HCT116 (cell line): ENCODE measurements at regions not wholly inside any gene's neighbourhood (a gene's known extent, or its start where the extent isn't known, plus 50 kb on each side); places are given as distances from the start of the nearest gene placed in this dataset.

ENCODE experiments used
- ATAC-seq: fragments of 200-7000 bp; cut with Tn5 transposase; 2 replicates; pipeline ENCODE4 v1.9.1; 2020; ENCODE audit warnings: mild to moderate bottlenecking, moderate library complexity
- BruUV-seq: library from RNA; stranded (reverse); fragments of 400-500 nt; replicated peaks from 2 replicates; lab custom pipeline; 2021; lab: Mats Ljungman, UMichigan
- CTCF ChIA-PET: fragments of 300-600 bp; sonication (Branson Sonifier 250); formaldehyde crosslinking; loops from one replicate; lab custom pipeline; 2021; ENCODE audit warnings: antibody characterized with exemption; lab: Charles Lee
- POLR2A ChIA-PET: fragments of 300-600, 350-600 bp; sonication (Branson Sonifier 250); formaldehyde crosslinking; loops from one replicate; lab custom pipeline; 2021; ENCODE audit warnings: antibody characterized with exemption; lab: Charles Lee
- RAD21 ChIA-PET, 2 experiments: fragments of 300-600 bp; sonication (Branson Sonifier 250); formaldehyde crosslinking; loops; one replicate each; lab custom pipeline; 2023; ENCODE audit warnings: low total read pairs in 2 of 2; ENCODE audit not compliant: uncharacterized antibody in 2 of 2, unreplicated experiment in 2 of 2, low non-redundant PET in 1 of 2; lab: Charles Lee
- DNase-seq: peaks from one replicate; pipeline ENCODE4 v3.0.0-alpha.2; 2010; ENCODE audit warnings: low read depth, low spot score
- H2AFZ ChIP-seq: fragments of 200-600 bp; shearing (Covaris generic), sonication (generic); 2 replicates; pipeline ENCODE4 v1.6.1; 2017; ENCODE audit warnings: low read depth, mixed run types, mixed read lengths, antibody characterized with exemption, low read length; ENCODE audit not compliant: poor library complexity, severe bottlenecking
- H3K27ac ChIP-seq: 2 replicates; pipeline ENCODE4 v1.5.1; 2012; ENCODE audit warnings: low read depth, low read length
- H3K27me3 ChIP-seq: fragments of 200-600 bp; sonication (generic); 2 replicates; pipeline ENCODE4 v1.6.1; 2016; ENCODE audit warnings: mixed run types, low read length, mixed read lengths; ENCODE audit not compliant: insufficient read depth
- H3K36me3 ChIP-seq, 2 experiments: fragments of 200-500 bp in 1 of 2; fragments of 200-600 bp in 1 of 2; sonication (Bioruptor generic) in 1 of 2; sonication (generic) in 1 of 2; 2 replicates each; pipeline versions ENCODE4 v1.5.1 to v1.6.1; 2014 to 2016; ENCODE audit warnings: low read length in 2 of 2, inconsistent platforms in 1 of 2, mixed read lengths in 1 of 2, mixed run types in 1 of 2; ENCODE audit not compliant: insufficient read depth in 2 of 2, control insufficient read depth in 1 of 2
- H3K4me1 ChIP-seq, 2 experiments: fragments of 200-600 bp in 1 of 2; sonication (generic) in 1 of 2; 2 replicates each; pipeline versions ENCODE4 v1.5.1 to v1.6.1; 2012 to 2017; ENCODE audit warnings: low read length in 2 of 2, inconsistent platforms in 1 of 2, mild to moderate bottlenecking in 1 of 2, mixed read lengths in 1 of 2, mixed run types in 1 of 2, moderate library complexity in 1 of 2; ENCODE audit not compliant: insufficient read depth in 2 of 2, control insufficient read depth in 1 of 2
- H3K4me2 ChIP-seq: fragments of 200-600 bp; sonication (generic); 2 replicates; pipeline ENCODE4 v1.6.1; 2017; ENCODE audit warnings: mixed run types, low read length, mixed read lengths
- H3K4me3 ChIP-seq, 2 experiments: fragments of 200-600 bp in 1 of 2; sonication (generic) in 1 of 2; replicated peaks in 1 of 2; 2 replicates each; pipeline ENCODE4 v1.5.1; 2011 to 2016; ENCODE audit warnings: low read length in 2 of 2, control low read depth in 1 of 2, low read depth in 1 of 2, mild to moderate bottlenecking in 1 of 2, mixed read lengths in 1 of 2, mixed run types in 1 of 2
- H3K79me2 ChIP-seq: fragments of 200-600 bp; sonication (generic); 2 replicates; pipeline ENCODE4 v1.6.1; 2017; ENCODE audit warnings: mild to moderate bottlenecking, mixed run types, low read length, moderate library complexity, mixed read lengths; ENCODE audit not compliant: insufficient read depth
- H3K9ac ChIP-seq: fragments of 200-600 bp; sonication (generic); 2 replicates; pipeline ENCODE4 v1.6.1; 2016; ENCODE audit warnings: low read length, mixed read lengths
- H3K9me2 ChIP-seq: fragments of 200-600 bp; sonication (generic), shearing (Covaris generic); 2 replicates; pipeline ENCODE4 v1.6.1; 2017; ENCODE audit warnings: mixed run types, mild to moderate bottlenecking, moderate library complexity; ENCODE audit not compliant: insufficient read depth
- H3K9me3 ChIP-seq, 2 experiments: fragments of 200-500 bp in 1 of 2; fragments of 200-600 bp in 1 of 2; sonication (Bioruptor generic) in 1 of 2; sonication (generic) in 1 of 2; 2 replicates each; pipeline ENCODE4 v1.6.1; 2014 to 2017; ENCODE audit warnings: low read length in 2 of 2, mixed read lengths in 2 of 2, inconsistent platforms in 1 of 2, low read depth in 1 of 2, mild to moderate bottlenecking in 1 of 2, mixed run types in 1 of 2, moderate library complexity in 1 of 2; ENCODE audit not compliant: control insufficient read depth in 1 of 2, insufficient read depth in 1 of 2
- H4K20me1 ChIP-seq: fragments of 200-600 bp; sonication (generic), shearing (Covaris generic); 2 replicates; pipeline ENCODE4 v1.6.1; 2017; ENCODE audit warnings: mixed run types, mild to moderate bottlenecking, moderate library complexity; ENCODE audit not compliant: insufficient read depth
- ATF3 ChIP-seq: IDR thresholded peaks from 2 replicates; pipeline ENCODE4 v1.6.1; 2012
- CBX3 ChIP-seq: IDR thresholded peaks from 2 replicates; pipeline ENCODE4 v1.6.1; 2012; ENCODE audit warnings: low read depth
- CTCF ChIP-seq, 3 experiments: fragments of 200-600 bp in 1 of 3; sonication (generic) in 1 of 3; IDR thresholded peaks in 2 of 3; conservative IDR thresholded peaks in 1 of 3; 2 replicates each; pipeline ENCODE4 v1.5.1; 2012 to 2017; ENCODE audit warnings: low read depth in 2 of 3, low read length in 2 of 3, antibody characterized with exemption in 1 of 3, borderline replicate concordance in 1 of 3, control low read depth in 1 of 3, mild to moderate bottlenecking in 1 of 3, mixed read lengths in 1 of 3, mixed run types in 1 of 3, moderate library complexity in 1 of 3; ENCODE audit not compliant: insufficient read depth in 1 of 3
- EGR1 ChIP-seq: IDR thresholded peaks from 2 replicates; pipeline ENCODE4 v1.6.1; 2012; ENCODE audit warnings: low read depth
- FOSL1 ChIP-seq: IDR thresholded peaks from 2 replicates; pipeline ENCODE4 v1.6.1; 2012; ENCODE audit warnings: low read depth
- MAX ChIP-seq: IDR thresholded peaks from 2 replicates; pipeline ENCODE4 v1.6.1; 2012
- POLR2AphosphoS5 ChIP-seq: IDR thresholded peaks from 2 replicates; pipeline ENCODE4 v1.6.1; 2011; ENCODE audit warnings: mild to moderate bottlenecking, low read depth, low read length, moderate library complexity
- REST ChIP-seq: IDR thresholded peaks from 2 replicates; pipeline ENCODE4 v1.6.1; 2012; ENCODE audit warnings: low read depth
- SIN3A ChIP-seq: IDR thresholded peaks from 2 replicates; pipeline ENCODE4 v1.6.1; 2012; ENCODE audit warnings: low read depth
- SP1 ChIP-seq: IDR thresholded peaks from 2 replicates; pipeline ENCODE4 v1.6.1; 2012; ENCODE audit warnings: low read depth
- TCF7L2 ChIP-seq: IDR thresholded peaks from 2 replicates; pipeline ENCODE4 v1.7.0; 2011; ENCODE audit warnings: borderline replicate concordance, inconsistent platforms; ENCODE audit not compliant: insufficient read depth, insufficient read length; ENCODE audit errors: extremely low read depth
- YY1 ChIP-seq: IDR thresholded peaks from 2 replicates; pipeline ENCODE4 v1.6.1; 2011; ENCODE audit warnings: low read length, low read depth, moderate library complexity, mild to moderate bottlenecking; ENCODE audit not compliant: insufficient replicate concordance; ENCODE audit errors: extremely low read depth
- ZNF274 ChIP-seq: fragments of 200-500 bp; sonication (Bioruptor generic); IDR thresholded peaks from 2 replicates; pipeline ENCODE4 v1.6.1; 2014; ENCODE audit warnings: mild to moderate bottlenecking, low read depth, low read length, inconsistent platforms
- intact Hi-C: fragments of 100-400 bp; cut with micrococcal nuclease; formaldehyde crosslinking; loops from 2 replicates; pipeline ENCODE4 v1.10.0; 2022

- Histone ChIP-seq H3K9me2 (no peaks in the 10 kb centered on the region), H3K9ac (no peak overlapping the region), H2AFZ (no peak overlapping the region), H3K4me3 (no peak overlapping the region), H3K4me2 (no peak overlapping the region), H4K20me1 (no peaks in the 10 kb centered on the region), H3K9me3 (no peaks in the 10 kb centered on the region), H3K27ac (no peak overlapping the region), H3K79me2 (no peaks in the 10 kb centered on the region), H3K36me3 (no peaks in the 10 kb centered on the region), H3K4me1 (no peaks in the 10 kb centered on the region), H3K27me3 (no peaks in the 10 kb centered on the region)
- CTCF ChIA-PET = no interaction called here
- intact Hi-C loops = no loop called here
- POLR2A ChIA-PET = no interaction called here
- no peak for TF ChIP-seq POLR2AphosphoS5
- no peak for TF ChIP-seq YY1
- no peak for TF ChIP-seq SP1
- no peak for TF ChIP-seq SIN3A
- no peak for TF ChIP-seq ATF3
- no peak for TF ChIP-seq EGR1
- TF ChIP-seq CBX3 = no peak
- TF ChIP-seq CTCF (IDR thresholded peaks at IDR 0.05 in 2 of 3, conservative IDR thresholded peaks at IDR 0.05 in 1 of 3; ENCODE audit: borderline replicate concordance in 1 of 3, insufficient read depth in 1 of 3, low read depth in 2 of 3, low read length in 2 of 3) = no peak
- no peak for TF ChIP-seq MAX
- TF ChIP-seq FOSL1 = no peak
- no peak for TF ChIP-seq REST
- no peak for TF ChIP-seq ZNF274
- no peak for TF ChIP-seq TCF7L2
- DNase-seq (no peak), ATAC-seq (no peak)
- RAD21 ChIA-PET = no interaction called here
- no TSS peak for BruUV-seq
Observed at GRCh38 chr7:135843214-135843613, 94.6 kb upstream of the FAM180A start.
